PC-3 (cell line): ENCODE measurements at regions not wholly inside any gene's neighbourhood (a gene's known extent, or its start where the extent isn't known, plus 50 kb on each side); places are given as distances from the start of the nearest gene placed in this dataset.

ENCODE experiments used
- EZH2 ChIP-seq: fragments of 300-600 bp; sonication (generic); IDR thresholded peaks from one replicate; pipeline ENCODE4 v1.6.1; 2017; ENCODE audit warnings: antibody characterized with exemption, mild to moderate bottlenecking, low read length; ENCODE audit not compliant: unreplicated experiment
- EZH2phosphoT487 ChIP-seq: fragments of 300-600 bp; sonication (generic); IDR thresholded peaks from 2 replicates; pipeline ENCODE4 v1.6.1; 2018; ENCODE audit warnings: mild to moderate bottlenecking, antibody characterized with exemption, low read length, borderline replicate concordance
- TF ChIP-seq, protein P1 (sequence below): fragments of 300-600 bp; sonication (generic); conservative IDR thresholded peaks from 2 replicates; pipeline ENCODE4 v1.5.1; 2017; ENCODE audit warnings: antibody characterized with exemption, low read depth, mild to moderate bottlenecking, low read length

DNA sequence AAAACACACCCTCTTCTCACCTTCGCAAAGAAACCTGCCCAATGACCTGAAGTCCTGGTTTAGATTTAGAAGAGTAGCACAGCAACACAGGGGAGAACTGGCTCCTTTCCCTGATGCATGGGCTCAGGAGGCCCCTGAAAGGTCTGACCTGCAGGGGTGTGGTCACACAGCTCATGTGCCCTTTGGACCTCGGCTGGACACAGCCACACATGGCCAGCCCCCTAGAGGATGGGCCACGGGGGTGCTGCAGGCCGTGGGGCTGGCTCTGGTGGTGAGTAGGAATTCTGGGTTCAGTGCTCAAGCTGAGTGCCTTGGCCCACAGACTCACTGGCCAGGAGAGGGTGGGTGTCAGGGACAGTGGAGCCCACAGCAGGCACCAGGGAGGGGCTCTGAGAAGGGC is 118.5 kb upstream of the ADCY1 start:
- TF ChIP-seq, protein P1, sequence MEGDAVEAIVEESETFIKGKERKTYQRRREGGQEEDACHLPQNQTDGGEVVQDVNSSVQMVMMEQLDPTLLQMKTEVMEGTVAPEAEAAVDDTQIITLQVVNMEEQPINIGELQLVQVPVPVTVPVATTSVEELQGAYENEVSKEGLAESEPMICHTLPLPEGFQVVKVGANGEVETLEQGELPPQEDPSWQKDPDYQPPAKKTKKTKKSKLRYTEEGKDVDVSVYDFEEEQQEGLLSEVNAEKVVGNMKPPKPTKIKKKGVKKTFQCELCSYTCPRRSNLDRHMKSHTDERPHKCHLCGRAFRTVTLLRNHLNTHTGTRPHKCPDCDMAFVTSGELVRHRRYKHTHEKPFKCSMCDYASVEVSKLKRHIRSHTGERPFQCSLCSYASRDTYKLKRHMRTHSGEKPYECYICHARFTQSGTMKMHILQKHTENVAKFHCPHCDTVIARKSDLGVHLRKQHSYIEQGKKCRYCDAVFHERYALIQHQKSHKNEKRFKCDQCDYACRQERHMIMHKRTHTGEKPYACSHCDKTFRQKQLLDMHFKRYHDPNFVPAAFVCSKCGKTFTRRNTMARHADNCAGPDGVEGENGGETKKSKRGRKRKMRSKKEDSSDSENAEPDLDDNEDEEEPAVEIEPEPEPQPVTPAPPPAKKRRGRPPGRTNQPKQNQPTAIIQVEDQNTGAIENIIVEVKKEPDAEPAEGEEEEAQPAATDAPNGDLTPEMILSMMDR = no peak
- TF ChIP-seq EZH2phosphoT487 (no peak), EZH2 (no peak)
